Liver (tissue), 3 donors: ENCODE measurements at regions not wholly inside any gene's neighbourhood (a gene's known extent, or its start where the extent isn't known, plus 50 kb on each side); places are given as distances from the start of the nearest gene placed in this dataset.

Source experiments
- ATF3 ChIP-seq: IDR thresholded peaks from 2 replicates; pipeline ENCODE4 v1.6.1; 2016; ENCODE audit warnings: antibody characterized with exemption
- CTCF ChIP-seq: fragments of 150-350 bp; IDR thresholded peaks from 2 replicates; pipeline ENCODE4 v1.5.1; 2017; ENCODE audit warnings: improper control_type of control experiment, low read depth, low read length; ENCODE audit not compliant: missing input control
- EGR1 ChIP-seq, 2 donors: IDR thresholded peaks; 2 replicates each; pipeline ENCODE4 v1.6.1; 2016 to 2018; ENCODE audit warnings: antibody characterized with exemption in 2 of 2, low read depth in 2 of 2
- JUND ChIP-seq, 2 donors: IDR thresholded peaks; 2 replicates each; pipeline ENCODE4 v1.6.1; 2016; ENCODE audit warnings: antibody characterized with exemption in 2 of 2
- REST ChIP-seq: IDR thresholded peaks from 2 replicates; pipeline ENCODE4 v1.6.1; 2016; ENCODE audit warnings: antibody characterized with exemption, mild to moderate bottlenecking
- SP1 ChIP-seq: IDR thresholded peaks from 2 replicates; pipeline ENCODE4 v1.6.1; 2018; ENCODE audit warnings: antibody characterized with exemption, mild to moderate bottlenecking
- TAF1 ChIP-seq: conservative IDR thresholded peaks from 2 replicates; pipeline ENCODE4 v1.6.1; 2016; ENCODE audit warnings: antibody characterized with exemption, mild to moderate bottlenecking
- YY1 ChIP-seq: IDR thresholded peaks from 2 replicates; pipeline ENCODE4 v1.6.1; 2016; ENCODE audit warnings: antibody characterized with exemption, mild to moderate bottlenecking
- TF ChIP-seq, protein P1 (sequence below): IDR thresholded peaks from 2 replicates; pipeline ENCODE4 v1.6.1; 2016; ENCODE audit warnings: antibody characterized with exemption
- TF ChIP-seq, protein P2 (sequence below): IDR thresholded peaks from 2 replicates; pipeline ENCODE4 v1.6.1; 2016; ENCODE audit warnings: antibody characterized with exemption
- donor health status: healthy.
- donor health status: healthy.

DNA sequence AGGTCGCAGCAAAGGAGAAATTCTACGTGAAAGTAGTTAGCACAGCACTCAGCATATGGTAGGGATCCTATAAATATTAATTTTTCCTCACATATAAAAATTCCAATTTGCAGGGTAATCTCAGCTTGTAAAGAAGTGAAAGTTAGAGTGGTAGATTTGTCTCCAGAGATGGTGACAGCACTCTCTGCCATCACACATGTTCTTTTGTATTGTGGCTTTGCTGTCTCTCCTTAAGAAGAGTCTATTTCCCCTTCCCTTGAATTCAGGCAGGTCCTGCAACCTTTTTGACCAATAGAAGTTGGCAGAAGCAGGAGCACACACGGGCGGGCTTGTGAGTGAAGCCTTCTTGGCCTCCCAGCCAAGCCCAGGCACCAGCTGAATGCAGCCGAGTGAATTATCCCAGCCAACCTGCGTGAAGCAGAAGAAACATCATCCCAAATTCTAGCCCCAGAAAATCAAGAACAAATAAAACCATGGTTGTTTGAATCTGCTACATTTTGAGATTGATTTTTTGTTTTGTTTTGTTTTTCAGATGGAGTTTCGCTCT, 107.8 kb upstream of the COPS8 start:
- no peak for TF ChIP-seq CTCF
- no peak for TF ChIP-seq REST
- no peak for TF ChIP-seq TAF1
- TF ChIP-seq, protein P1, sequence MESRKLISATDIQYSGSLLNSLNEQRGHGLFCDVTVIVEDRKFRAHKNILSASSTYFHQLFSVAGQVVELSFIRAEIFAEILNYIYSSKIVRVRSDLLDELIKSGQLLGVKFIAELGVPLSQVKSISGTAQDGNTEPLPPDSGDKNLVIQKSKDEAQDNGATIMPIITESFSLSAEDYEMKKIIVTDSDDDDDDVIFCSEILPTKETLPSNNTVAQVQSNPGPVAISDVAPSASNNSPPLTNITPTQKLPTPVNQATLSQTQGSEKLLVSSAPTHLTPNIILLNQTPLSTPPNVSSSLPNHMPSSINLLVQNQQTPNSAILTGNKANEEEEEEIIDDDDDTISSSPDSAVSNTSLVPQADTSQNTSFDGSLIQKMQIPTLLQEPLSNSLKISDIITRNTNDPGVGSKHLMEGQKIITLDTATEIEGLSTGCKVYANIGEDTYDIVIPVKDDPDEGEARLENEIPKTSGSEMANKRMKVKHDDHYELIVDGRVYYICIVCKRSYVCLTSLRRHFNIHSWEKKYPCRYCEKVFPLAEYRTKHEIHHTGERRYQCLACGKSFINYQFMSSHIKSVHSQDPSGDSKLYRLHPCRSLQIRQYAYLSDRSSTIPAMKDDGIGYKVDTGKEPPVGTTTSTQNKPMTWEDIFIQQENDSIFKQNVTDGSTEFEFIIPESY, result no peak
- no peak for TF ChIP-seq YY1
- no peak for TF ChIP-seq SP1
- no peak for TF ChIP-seq ATF3
- TF ChIP-seq, protein P2, sequence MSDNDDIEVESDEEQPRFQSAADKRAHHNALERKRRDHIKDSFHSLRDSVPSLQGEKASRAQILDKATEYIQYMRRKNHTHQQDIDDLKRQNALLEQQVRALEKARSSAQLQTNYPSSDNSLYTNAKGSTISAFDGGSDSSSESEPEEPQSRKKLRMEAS, result no peak
- TF ChIP-seq JUND (IDR thresholded peaks at IDR 0.05), result no peak
- no peak for TF ChIP-seq EGR1 (IDR thresholded peaks at IDR 0.05; ENCODE audit: low read depth in 2 of 2)
